NB4 (cell line): ENCODE measurements at regions not wholly inside any gene's neighbourhood (a gene's known extent, or its start where the extent isn't known, plus 50 kb on each side); places are given as distances from the start of the nearest gene placed in this dataset.

Experiments used
- DNase-seq: peaks from one replicate; pipeline ENCODE4 v3.0.0; 2010; ENCODE audit warnings: low read depth
- H3K4me3 ChIP-seq: one replicate; pipeline ENCODE4 v1.5.1; 2011; ENCODE audit warnings: mild to moderate bottlenecking, low read depth, low read length, moderate library complexity
- CTCF ChIP-seq: IDR thresholded peaks from one replicate; pipeline ENCODE4 v1.5.1; 2012; ENCODE audit warnings: low read depth, low read length
- MAX ChIP-seq: IDR thresholded peaks from 2 replicates; pipeline ENCODE4 v1.6.1; 2011; ENCODE audit warnings: low read depth, low read length
- MYC ChIP-seq: IDR thresholded peaks from 2 replicates; pipeline ENCODE4 v1.6.1; 2011; ENCODE audit warnings: low read depth, low read length
- POLR2A ChIP-seq: IDR thresholded peaks from 2 replicates; pipeline ENCODE4 v1.6.1; 2011; ENCODE audit warnings: mild to moderate bottlenecking; ENCODE audit not compliant: insufficient read length; ENCODE audit errors: extremely low read depth

GRCh38 chr11:92735039-92735438 is 234.4 kb upstream of the MTNR1B start:
- peak; percentile 15 for DNase-seq
- no peak overlapping the region for H3K4me3 ChIP-seq
- TF ChIP-seq MYC (no peak), CTCF (peak; percentile 57)

GRCh38 chr11:92738276-92738675 is 231.2 kb upstream of the MTNR1B start:
- DNase-seq, result no peak
- TF ChIP-seq CTCF (no peak), MYC (no peak), MAX (no peak), POLR2A (no peak)
- no peak overlapping the region for H3K4me3 ChIP-seq

GRCh38 chr11:92739041-92739440 is 230.4 kb upstream of the MTNR1B start:
- TF ChIP-seq CTCF (no peak), MYC (no peak), MAX (no peak), POLR2A (no peak)
- DNase-seq, result no peak
- no peak overlapping the region for H3K4me3 ChIP-seq

- TF ChIP-seq POLR2A (no peak), MAX (no peak), MYC (no peak), CTCF (no peak)
- DNase-seq, result no peak
- no peak overlapping the region for H3K4me3 ChIP-seq
Measured at GRCh38 chr11:92739491-92739890, 230.0 kb upstream of the MTNR1B start.

GRCh38 chr11:92740276-92740675 is 229.2 kb upstream of the MTNR1B start:
- H3K4me3 ChIP-seq, result no peak overlapping the region
- TF ChIP-seq MAX (no peak), CTCF (no peak), MYC (no peak), POLR2A (no peak)
- DNase-seq, result no peak

GRCh38 chr11:92744929-92745585 is 224.4 kb upstream of the MTNR1B start:
- TF ChIP-seq CTCF (no peak), MAX (no peak), POLR2A (no peak), MYC (no peak)
- DNase-seq, result no peak
- no peak overlapping the region for H3K4me3 ChIP-seq
